ENCODE measurements at regions not wholly inside any gene's neighbourhood (a gene's known extent, or its start where the extent isn't known, plus 50 kb on each side); places are given as distances from the start of the nearest gene placed in this dataset.
"Not testable (repeated sequence)": the region's sequence is repeated elsewhere in the genome, so short reads cannot be mapped to it uniquely, and the experiment has no call there.

DNA sequence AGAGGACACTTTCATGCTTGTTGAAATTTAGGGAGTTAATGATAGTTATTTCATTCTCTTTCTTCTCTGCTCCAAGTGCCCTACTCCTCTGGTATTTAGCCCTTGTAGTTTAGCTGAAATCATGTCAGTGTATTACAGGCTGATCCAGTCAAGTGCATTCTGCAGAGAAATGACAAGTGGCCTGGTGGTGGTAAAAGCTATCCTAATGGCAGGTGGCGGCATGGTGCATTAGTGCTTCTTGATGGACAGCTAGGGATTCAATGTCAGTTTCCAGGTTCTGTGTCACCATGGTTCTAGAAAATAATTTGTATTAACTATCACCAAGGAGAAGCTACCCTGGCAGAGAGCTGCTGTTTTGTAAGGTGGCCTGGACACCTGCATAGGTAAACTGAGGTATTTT lies 90.0 kb upstream of the BNIP2 start:
- no peak overlapping the region for H3K27ac ChIP-seq
- TF ChIP-seq, protein P1, sequence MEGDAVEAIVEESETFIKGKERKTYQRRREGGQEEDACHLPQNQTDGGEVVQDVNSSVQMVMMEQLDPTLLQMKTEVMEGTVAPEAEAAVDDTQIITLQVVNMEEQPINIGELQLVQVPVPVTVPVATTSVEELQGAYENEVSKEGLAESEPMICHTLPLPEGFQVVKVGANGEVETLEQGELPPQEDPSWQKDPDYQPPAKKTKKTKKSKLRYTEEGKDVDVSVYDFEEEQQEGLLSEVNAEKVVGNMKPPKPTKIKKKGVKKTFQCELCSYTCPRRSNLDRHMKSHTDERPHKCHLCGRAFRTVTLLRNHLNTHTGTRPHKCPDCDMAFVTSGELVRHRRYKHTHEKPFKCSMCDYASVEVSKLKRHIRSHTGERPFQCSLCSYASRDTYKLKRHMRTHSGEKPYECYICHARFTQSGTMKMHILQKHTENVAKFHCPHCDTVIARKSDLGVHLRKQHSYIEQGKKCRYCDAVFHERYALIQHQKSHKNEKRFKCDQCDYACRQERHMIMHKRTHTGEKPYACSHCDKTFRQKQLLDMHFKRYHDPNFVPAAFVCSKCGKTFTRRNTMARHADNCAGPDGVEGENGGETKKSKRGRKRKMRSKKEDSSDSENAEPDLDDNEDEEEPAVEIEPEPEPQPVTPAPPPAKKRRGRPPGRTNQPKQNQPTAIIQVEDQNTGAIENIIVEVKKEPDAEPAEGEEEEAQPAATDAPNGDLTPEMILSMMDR (conservative IDR thresholded peaks at IDR 0.05) = no peak
- no peak for TF ChIP-seq ZFX (IDR thresholded peaks at IDR 0.05)

DNA sequence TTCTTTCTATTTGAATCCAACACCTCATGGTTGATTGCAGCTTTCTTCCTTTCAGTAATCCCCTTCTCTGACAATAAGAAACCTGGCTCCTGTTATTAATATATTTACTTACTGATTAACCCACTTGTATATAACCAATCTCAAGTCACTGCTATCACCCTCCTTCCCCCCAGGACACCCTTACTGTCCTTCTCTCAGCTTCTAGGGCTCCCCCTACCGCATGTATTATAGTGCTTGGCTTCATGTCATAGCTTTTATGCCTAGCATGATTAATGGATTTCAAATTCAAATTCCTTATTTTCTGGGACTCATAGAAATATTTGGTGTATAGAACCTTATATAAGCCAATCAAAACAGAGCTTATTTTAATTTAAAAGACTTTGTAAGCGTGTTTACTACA lies 75.7 kb upstream of the BNIP2 start:
- TF ChIP-seq ZFX (IDR thresholded peaks at IDR 0.05) = no peak
- TF ChIP-seq, protein P1 (conservative IDR thresholded peaks at IDR 0.05) = peak; percentile 38
- no peak overlapping the region for H3K27ac ChIP-seq

DNA sequence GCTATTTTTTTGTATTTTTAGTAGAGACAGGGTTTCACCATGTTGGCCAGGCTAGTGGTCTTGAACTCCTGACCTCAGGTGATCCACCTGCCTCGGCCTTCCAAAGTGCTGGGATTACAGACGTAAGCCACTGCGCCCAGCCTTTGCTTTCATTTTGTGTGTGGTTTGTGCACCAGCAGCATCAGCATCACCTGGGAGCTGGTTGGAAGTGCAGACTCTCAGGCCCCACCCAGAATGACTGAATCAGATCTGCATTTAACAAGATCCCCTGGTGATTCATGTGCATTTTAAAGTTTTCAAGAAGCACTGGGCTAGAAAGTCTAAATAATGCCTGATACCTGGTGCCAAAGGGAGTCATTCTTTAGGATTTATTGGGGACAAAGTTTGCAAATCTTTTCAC lies 73.4 kb upstream of the BNIP2 start:
- no peak overlapping the region for H3K27ac ChIP-seq
- TF ChIP-seq, protein P1 (conservative IDR thresholded peaks at IDR 0.05) = no peak
- TF ChIP-seq ZFX (IDR thresholded peaks at IDR 0.05) = no peak

DNA sequence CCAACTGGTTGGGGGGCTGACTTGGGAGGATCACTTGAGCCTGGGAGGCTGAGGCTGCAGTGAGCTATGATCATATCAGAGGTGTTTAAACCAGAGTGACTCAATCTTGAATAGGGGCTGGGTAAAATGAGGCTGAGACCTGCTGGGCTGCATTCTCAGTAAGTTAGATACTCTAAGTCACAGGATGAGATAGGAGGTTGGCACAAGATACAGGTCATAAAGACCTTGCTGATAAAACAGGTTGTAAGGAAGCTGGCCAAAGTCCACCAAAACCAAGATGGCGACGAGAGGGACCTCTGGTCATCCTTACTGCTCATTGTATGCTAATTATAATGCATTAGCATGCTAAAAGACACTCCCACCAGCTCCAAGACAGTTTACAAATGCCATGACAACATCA lies 71.1 kb upstream of the BNIP2 start:
- H3K27ac ChIP-seq = not testable (repeated sequence)

DNA sequence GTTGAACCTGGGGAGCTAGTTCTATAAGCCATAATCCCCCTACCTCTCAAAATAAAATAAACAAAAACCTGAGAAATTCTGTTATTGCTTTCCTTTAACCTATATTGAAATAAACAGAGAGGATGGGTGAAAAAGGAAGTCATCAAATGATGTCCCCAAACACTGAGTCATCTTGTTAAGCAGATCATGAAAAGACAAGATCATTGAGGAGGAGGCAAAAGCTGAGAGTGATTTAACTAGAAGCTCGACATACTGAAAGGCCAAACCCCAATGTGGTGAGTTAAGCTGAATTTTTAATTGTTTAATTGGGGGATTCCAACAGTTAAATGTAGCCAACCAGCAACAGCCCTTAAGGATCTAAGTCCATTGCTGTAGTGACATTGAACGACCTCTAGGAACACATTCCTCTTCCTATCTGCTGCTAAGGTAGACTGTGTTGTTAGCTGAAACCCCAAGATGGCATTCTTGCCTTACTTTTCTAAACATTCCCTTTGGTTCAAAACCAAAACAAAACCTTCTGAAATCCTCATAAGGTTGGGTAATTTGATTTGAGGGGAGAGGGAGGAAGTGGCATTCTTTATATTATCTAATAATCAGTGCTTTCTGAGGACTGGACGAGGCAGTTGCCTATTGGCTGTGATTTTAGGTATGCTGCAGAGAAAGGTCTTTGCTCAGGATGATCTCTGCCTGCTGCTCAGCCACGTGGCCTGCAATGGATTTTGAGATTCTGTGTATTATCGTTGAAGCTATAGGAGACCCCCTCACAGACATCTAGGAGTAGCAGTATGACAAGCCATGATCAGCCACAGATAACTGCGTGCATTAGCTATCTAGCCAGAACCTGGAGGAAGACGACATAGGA lies 62.7 kb upstream of the BNIP2 start:
- H3K27ac ChIP-seq = no peak overlapping the region
- TF ChIP-seq, protein P1 (conservative IDR thresholded peaks at IDR 0.05) = peak; percentile 62
- TF ChIP-seq ZFX (IDR thresholded peaks at IDR 0.05) = no peak

DNA sequence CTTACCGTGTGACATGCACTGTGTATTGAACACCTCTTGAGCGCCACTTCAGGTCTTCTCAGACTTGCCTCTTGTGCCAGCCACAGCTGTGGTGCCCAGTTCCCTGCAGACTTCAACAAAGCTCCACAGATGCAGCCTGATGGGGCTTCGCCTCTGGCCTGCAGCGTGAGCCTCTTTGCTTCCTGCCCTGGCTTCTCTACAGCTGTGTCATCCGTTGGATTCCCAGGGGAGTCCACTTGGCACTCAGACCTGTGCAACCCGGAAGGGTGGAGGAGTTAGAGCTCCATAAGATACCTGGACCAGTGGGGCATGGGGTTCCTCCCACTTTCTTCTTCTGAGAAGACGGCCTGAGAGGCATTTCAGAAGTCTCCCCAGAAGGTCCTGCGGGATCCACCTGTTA lies 57.7 kb upstream of the BNIP2 start:
- TF ChIP-seq, protein P1 (conservative IDR thresholded peaks at IDR 0.05) = no peak
- no peak for TF ChIP-seq ZFX (IDR thresholded peaks at IDR 0.05)

DNA sequence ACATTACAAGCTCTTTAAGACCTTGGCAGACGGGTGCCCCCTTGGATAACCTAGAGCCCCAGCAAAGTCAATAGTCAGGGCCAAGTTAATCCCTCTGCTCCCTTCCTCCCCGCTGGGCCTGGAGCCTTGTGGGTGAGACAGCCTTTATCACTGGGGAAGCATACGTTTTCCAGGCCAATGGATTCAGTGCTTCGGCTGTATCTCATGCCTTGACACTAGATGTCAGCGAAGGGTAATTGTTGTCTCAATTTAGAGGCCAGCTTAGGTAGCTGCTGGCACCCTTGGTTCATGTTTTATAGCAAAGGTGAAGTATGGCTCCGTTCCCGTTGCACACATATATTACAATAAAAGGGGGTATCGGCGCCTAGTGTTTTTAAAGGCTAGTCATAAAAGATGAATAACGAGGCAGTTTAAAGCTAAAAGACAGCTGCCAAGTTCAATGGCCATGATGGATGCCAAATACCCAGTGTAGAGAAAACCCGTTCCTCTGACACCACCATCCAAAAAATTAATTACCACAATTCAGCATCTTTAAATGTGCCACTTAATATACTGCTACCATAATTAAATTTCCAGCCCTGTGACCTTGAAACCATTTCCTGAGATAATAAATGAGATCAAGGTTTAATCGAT lies 52.3 kb upstream of the BNIP2 start:
- TF ChIP-seq ZFX (IDR thresholded peaks at IDR 0.05) = no peak
- TF ChIP-seq, protein P1 (conservative IDR thresholded peaks at IDR 0.05) = peak; percentile 79
- no peak overlapping the region for H3K27ac ChIP-seq

More for the DNA sequence above, 57.7 kb upstream of the BNIP2 start:
- no peak overlapping the region for H3K27ac ChIP-seq
